Smooth muscle cell (in vitro differentiated cells): ENCODE measurements at regions not wholly inside any gene's neighbourhood (a gene's known extent, or its start where the extent isn't known, plus 50 kb on each side); places are given as distances from the start of the nearest gene placed in this dataset.
"Not testable (repeated sequence)": the region's sequence is repeated elsewhere in the genome, so short reads cannot be mapped to it uniquely, and the experiment has no call there.

ENCODE experiments used
- DNase-seq: peaks from one replicate; lab custom pipeline; 2025; ENCODE audit not compliant: unreplicated experiment; lab: John Stamatoyannopoulos, UW
- H2AFZ ChIP-seq: fragments of 200-600 bp; sonication (generic); 2 replicates; pipeline ENCODE4 v1.6.0; 2016; ENCODE audit warnings: antibody characterized with exemption, low read depth, mild to moderate bottlenecking
- H3F3A ChIP-seq: fragments of 200-600 bp; sonication (generic); 2 replicates; pipeline ENCODE4 v1.6.0; 2017; ENCODE audit warnings: antibody characterized with exemption, low read depth
- H3K27ac ChIP-seq: fragments of 200-600 bp; sonication (generic); 2 replicates; pipeline ENCODE4 v1.5.1; 2016; ENCODE audit warnings: low read depth, mild to moderate bottlenecking
- H3K27me3 ChIP-seq: fragments of 200-600 bp; sonication (generic); 2 replicates; pipeline ENCODE4 v1.6.1; 2016; ENCODE audit warnings: low read depth, mild to moderate bottlenecking
- H3K36me3 ChIP-seq: fragments of 200-600 bp; sonication (generic); 2 replicates; pipeline ENCODE4 v1.5.1; 2016; ENCODE audit warnings: low read depth
- H3K4me1 ChIP-seq: fragments of 200-600 bp; sonication (generic); 2 replicates; pipeline ENCODE4 v1.5.1; 2016; ENCODE audit warnings: low read depth
- H3K4me2 ChIP-seq: fragments of 200-600 bp; sonication (generic); 2 replicates; pipeline ENCODE4 v1.6.0; 2016; ENCODE audit warnings: mild to moderate bottlenecking
- H3K4me3 ChIP-seq: fragments of 200-600 bp; sonication (generic); 2 replicates; pipeline ENCODE4 v1.5.1; 2016; ENCODE audit warnings: mild to moderate bottlenecking
- H3K79me2 ChIP-seq: fragments of 200-600 bp; sonication (generic); 2 replicates; pipeline ENCODE4 v1.6.0; 2016; ENCODE audit warnings: low read depth, mild to moderate bottlenecking
- H3K9ac ChIP-seq: fragments of 200-600 bp; sonication (generic); 2 replicates; pipeline ENCODE4 v1.6.0; 2016; ENCODE audit warnings: low read depth
- H3K9me3 ChIP-seq: fragments of 200-600 bp; sonication (generic); replicated peaks from 2 replicates; pipeline ENCODE4 v1.5.1; 2016; ENCODE audit warnings: low read depth
- H4K20me1 ChIP-seq: fragments of 200-600 bp; sonication (generic); 2 replicates; pipeline ENCODE4 v1.6.0; 2016; ENCODE audit warnings: low read depth
- WGBS: methylation state at CpG from one replicate; pipeline ENCODE4 v1.1.7; 2016; ENCODE audit warnings: low lambda C conversion rate; 5-methylcytosine and 5-hydroxymethylcytosine counted together
- TF ChIP-seq, protein P1 (sequence below): fragments of 200-600 bp; sonication (generic); IDR thresholded peaks from 2 replicates; pipeline ENCODE4 v1.5.1; 2017; ENCODE audit warnings: borderline replicate concordance, mild to moderate bottlenecking, antibody characterized with exemption; ENCODE audit not compliant: insufficient read depth, poor library complexity, severe bottlenecking

DNA sequence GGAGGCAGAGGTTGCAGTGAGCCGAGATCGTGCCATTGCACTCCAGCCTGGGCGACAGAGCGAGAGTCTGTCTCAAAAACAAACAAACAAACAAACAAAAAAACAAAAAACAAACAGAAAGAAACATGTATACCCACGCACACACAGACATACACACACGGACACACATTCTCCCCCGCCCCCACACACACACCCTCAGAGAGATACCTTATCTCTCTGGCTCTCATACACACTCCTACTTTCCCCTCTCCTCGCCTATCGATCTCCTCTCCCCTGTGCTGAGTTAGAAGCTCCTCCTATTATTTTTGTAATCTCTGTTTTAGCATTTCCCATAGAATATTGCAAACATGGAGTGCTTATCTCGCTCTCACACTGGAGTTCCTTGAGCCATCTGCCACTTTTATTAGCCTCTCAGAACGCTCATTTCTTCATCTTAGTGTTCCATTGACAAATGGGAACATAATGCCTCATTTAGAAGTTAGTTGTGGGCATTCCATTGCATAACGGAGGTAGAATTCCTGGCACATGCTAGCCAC lies 144.2 kb upstream of the CITED2 start:
- DNase-seq, result no peak
- 71% methylated on average over 12 of the region's 12 CpGs for whole genome bisulfite sequencing

DNA sequence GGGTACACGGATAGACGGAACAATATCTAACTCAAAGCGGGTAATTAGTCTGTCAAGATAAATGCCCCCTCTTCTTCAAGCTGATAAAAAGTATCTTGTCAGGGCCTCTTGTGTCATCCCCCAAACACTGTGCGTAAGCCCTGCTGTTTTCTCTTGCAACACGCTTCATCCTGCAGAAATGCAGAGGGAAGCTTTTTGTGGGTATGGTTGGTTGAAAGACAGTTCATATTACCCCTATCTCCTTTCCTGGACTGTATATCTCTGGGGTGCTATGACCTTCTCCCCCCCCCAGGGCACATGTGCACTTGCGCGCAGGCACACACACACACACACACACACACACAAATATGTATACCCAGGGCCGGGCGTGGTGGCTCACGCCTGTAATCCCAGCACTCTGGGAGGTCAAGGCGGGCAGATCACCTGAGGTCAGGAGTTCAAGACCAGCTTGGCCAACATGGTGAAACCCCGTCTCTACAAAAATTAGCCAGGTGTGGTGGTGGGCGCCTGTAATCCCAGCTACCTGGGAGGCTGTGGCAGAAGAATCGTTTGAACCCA lies 143.6 kb upstream of the CITED2 start:
- H3K9me3 ChIP-seq, H3K9ac ChIP-seq, DNase-seq, H2AFZ ChIP-seq, H3K27ac ChIP-seq, H3K36me3 ChIP-seq, H3K4me3 ChIP-seq, H3K4me1 ChIP-seq, H3F3A ChIP-seq, H3K79me2 ChIP-seq, H3K27me3 ChIP-seq, H4K20me1 ChIP-seq: not testable (repeated sequence)
- peak overlapping the region; percentile 41 for H3K4me2 ChIP-seq
- 61% methylated on average over 14 of the region's 14 CpGs for WGBS

More for the DNA sequence above, 144.2 kb upstream of the CITED2 start:
- no peak overlapping the region for H3K27ac ChIP-seq
- no peaks in the 10 kb centered on the region for H4K20me1 ChIP-seq
- TF ChIP-seq, protein P1, sequence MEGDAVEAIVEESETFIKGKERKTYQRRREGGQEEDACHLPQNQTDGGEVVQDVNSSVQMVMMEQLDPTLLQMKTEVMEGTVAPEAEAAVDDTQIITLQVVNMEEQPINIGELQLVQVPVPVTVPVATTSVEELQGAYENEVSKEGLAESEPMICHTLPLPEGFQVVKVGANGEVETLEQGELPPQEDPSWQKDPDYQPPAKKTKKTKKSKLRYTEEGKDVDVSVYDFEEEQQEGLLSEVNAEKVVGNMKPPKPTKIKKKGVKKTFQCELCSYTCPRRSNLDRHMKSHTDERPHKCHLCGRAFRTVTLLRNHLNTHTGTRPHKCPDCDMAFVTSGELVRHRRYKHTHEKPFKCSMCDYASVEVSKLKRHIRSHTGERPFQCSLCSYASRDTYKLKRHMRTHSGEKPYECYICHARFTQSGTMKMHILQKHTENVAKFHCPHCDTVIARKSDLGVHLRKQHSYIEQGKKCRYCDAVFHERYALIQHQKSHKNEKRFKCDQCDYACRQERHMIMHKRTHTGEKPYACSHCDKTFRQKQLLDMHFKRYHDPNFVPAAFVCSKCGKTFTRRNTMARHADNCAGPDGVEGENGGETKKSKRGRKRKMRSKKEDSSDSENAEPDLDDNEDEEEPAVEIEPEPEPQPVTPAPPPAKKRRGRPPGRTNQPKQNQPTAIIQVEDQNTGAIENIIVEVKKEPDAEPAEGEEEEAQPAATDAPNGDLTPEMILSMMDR, result no peak
- H3K79me2 ChIP-seq, result no peaks in the 10 kb centered on the region
- no peaks in the 10 kb centered on the region for H3K4me1 ChIP-seq
- no peaks in the 10 kb centered on the region for H3K9me3 ChIP-seq
- no peak overlapping the region for H3K4me2 ChIP-seq
- H3K9ac ChIP-seq, result no peak overlapping the region
- peaks cover 6% of the 10 kb centered on the region for H3F3A ChIP-seq
- H3K36me3 ChIP-seq, result no peaks in the 10 kb centered on the region
- no peak overlapping the region for H2AFZ ChIP-seq
- no peak overlapping the region for H3K4me3 ChIP-seq
- no peaks in the 10 kb centered on the region for H3K27me3 ChIP-seq

DNA sequence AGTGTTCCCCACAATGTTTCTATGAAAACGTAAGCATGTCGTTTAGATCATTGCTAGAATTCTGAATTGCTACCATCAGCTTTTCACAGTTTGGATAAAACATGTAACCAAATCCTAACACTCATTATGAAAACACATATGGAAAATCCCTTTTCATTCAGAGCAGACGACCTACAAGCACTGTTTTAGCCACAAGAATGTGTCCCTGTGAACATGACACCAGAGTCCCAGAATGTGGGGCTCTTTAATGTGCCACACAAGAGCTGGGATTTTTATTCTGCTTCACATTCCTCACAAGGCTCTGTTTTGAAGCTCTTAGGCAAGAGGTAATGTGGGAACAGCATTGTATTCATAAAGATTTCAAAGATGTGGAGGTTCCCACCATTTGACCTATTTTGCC lies 141.1 kb upstream of the CITED2 start:
- WGBS, result 25% methylated on average over 3 of the region's 3 CpGs
- no peaks in the 10 kb centered on the region for H3K4me1 ChIP-seq

DNA sequence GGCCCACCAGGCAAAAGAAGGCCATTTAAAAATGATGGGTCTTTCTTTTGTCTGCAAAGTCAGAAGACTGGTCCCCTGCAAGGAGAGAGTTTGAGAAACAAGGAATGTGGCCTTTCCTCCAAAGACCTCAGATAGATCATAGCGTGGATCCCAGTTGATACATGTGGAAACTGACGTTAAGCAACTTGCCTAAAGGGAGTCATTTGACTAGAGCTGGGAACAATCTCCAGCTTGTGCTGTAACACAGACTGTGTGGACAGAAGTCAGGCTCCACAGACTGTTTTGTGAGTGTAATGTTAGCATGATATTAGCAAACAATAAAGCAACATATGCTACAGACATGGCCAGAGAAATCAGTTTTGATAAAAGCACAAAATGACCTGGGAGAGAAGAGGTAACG lies 140.4 kb upstream of the CITED2 start:
- H3K4me3 ChIP-seq, result no peak overlapping the region
- 40% methylated on average over 3 of the region's 3 CpGs for WGBS

More for the DNA sequence above, 141.1 kb upstream of the CITED2 start:
- H3K79me2 ChIP-seq, result no peaks in the 10 kb centered on the region
- H3F3A ChIP-seq, result peaks cover 6% of the 10 kb centered on the region
- H3K9ac ChIP-seq, result no peak overlapping the region
- H3K4me3 ChIP-seq, result no peak overlapping the region
- TF ChIP-seq, protein P1, result no peak
- peak overlapping the region; percentile 25 for H3K4me2 ChIP-seq
- no peaks in the 10 kb centered on the region for H4K20me1 ChIP-seq
- H3K36me3 ChIP-seq, result no peaks in the 10 kb centered on the region
- peak overlapping the region; percentile 59 for H3K27ac ChIP-seq
- no peak for DNase-seq
- H3K27me3 ChIP-seq, result no peaks in the 10 kb centered on the region
- H2AFZ ChIP-seq, result peak overlapping the region; percentile 37
- no peaks in the 10 kb centered on the region for H3K9me3 ChIP-seq

More for the DNA sequence above, 140.4 kb upstream of the CITED2 start:
- Histone ChIP-seq H3K36me3 (no peaks in the 10 kb centered on the region), H3K79me2 (no peaks in the 10 kb centered on the region), H4K20me1 (no peaks in the 10 kb centered on the region), H3K9ac (no peak overlapping the region), H3K4me1 (no peaks in the 10 kb centered on the region), H3K9me3 (no peaks in the 10 kb centered on the region), H3K27ac (peak overlapping the region; percentile 59), H3F3A (peaks cover 6% of the 10 kb centered on the region), H3K27me3 (no peaks in the 10 kb centered on the region), H3K4me2 (peak overlapping the region; percentile 25), H2AFZ (peak overlapping the region; percentile 37)
- no peak for DNase-seq
- TF ChIP-seq, protein P1, result no peak
